ENCODE measurements at regions not wholly inside any gene's neighbourhood (a gene's known extent, or its start where the extent isn't known, plus 50 kb on each side); places are given as distances from the start of the nearest gene placed in this dataset.

- TF ChIP-seq CTCF (IDR thresholded peaks at IDR 0.05; ENCODE audit: insufficient read depth, low read depth, low read length) = no peak
- no peak for TF ChIP-seq EZH2 (IDR thresholded peaks at IDR 0.05; ENCODE audit: insufficient read depth, low read length)
Observed at GRCh38 chr5:107272954-107273353, 397.8 kb downstream of the EFNA5 start.

All from astrocyte (in vitro differentiated cells and primary cell).